Natural killer cell (primary cell): ENCODE measurements at regions not wholly inside any gene's neighbourhood (a gene's known extent, or its start where the extent isn't known, plus 50 kb on each side); places are given as distances from the start of the nearest gene placed in this dataset.

Source experiments
- ATAC-seq, 3 donors: fragments of 150-1000 bp in 2 of 3; fragments of 200-7000 bp in 1 of 3; cut with Tn5 transposase; 1 replicate in 1 of 3; 2 replicates in 2 of 3; pipeline ENCODE4 v1.10.0; 2021; ENCODE audit warnings: mild to moderate bottlenecking in 2 of 3, moderate library complexity in 2 of 3
- DNase-seq, 2 donors: peaks; one replicate each; pipeline versions ENCODE4 v3.0.0 to v3.0.0-alpha.2; 2013 to 2021; ENCODE audit warnings: mixed read lengths in 1 of 2
- H3K27ac ChIP-seq: one replicate; pipeline ENCODE4 v1.5.1; 2013; ENCODE audit warnings: mild to moderate bottlenecking, low read length
- H3K27me3 ChIP-seq: one replicate; pipeline ENCODE4 v1.6.1; 2013; ENCODE audit warnings: low read length; ENCODE audit not compliant: control insufficient read depth, insufficient read depth
- H3K36me3 ChIP-seq: one replicate; pipeline ENCODE4 v1.6.1; 2013; ENCODE audit warnings: low read length; ENCODE audit not compliant: control insufficient read depth, insufficient read depth
- H3K4me1 ChIP-seq: one replicate; pipeline ENCODE4 v1.6.1; 2013; ENCODE audit warnings: low read length; ENCODE audit not compliant: control insufficient read depth, insufficient read depth
- H3K4me3 ChIP-seq: one replicate; pipeline ENCODE4 v1.5.1; 2013; ENCODE audit warnings: low read length
- H3K9me3 ChIP-seq: one replicate; pipeline ENCODE4 v1.6.1; 2013; ENCODE audit warnings: low read length; ENCODE audit not compliant: control insufficient read depth, insufficient read depth
- H3K27ac Mint-ChIP-seq, 2 donors: one replicate each; pipeline ENCODE4 v1.8.0; 2022; ENCODE audit warnings: mild to moderate bottlenecking in 2 of 2, mixed read lengths in 2 of 2, moderate library complexity in 1 of 2
- H3K27me3 Mint-ChIP-seq, 2 donors: one replicate each; pipeline ENCODE4 v1.8.0; 2022; ENCODE audit warnings: low read depth in 2 of 2, mixed read lengths in 2 of 2
- H3K36me3 Mint-ChIP-seq: one replicate; pipeline ENCODE4 v1.8.0; 2022; ENCODE audit warnings: mixed read lengths
- H3K4me1 Mint-ChIP-seq, 2 donors: one replicate each; pipeline ENCODE4 v1.8.0; 2022; ENCODE audit warnings: mixed read lengths in 2 of 2
- H3K4me3 Mint-ChIP-seq: one replicate; pipeline ENCODE4 v1.8.0; 2022; ENCODE audit warnings: mild to moderate bottlenecking, moderate library complexity, mixed read lengths
- H3K9me3 Mint-ChIP-seq, 2 donors: one replicate each; pipeline ENCODE4 v1.8.0; 2022; ENCODE audit warnings: mixed read lengths in 2 of 2
- CTCF ChIP-seq: fragments of 200-600 bp; IDR thresholded peaks from one replicate; pipeline ENCODE4 v1.8.0; 2022; ENCODE audit warnings: antibody characterized with exemption
- WGBS: methylation state at CpG from one replicate; pipeline ENCODE4 v1.1.7; 2013; ENCODE audit warnings: missing lambda C conversion rate; ENCODE audit not compliant: insufficient coverage; 5-methylcytosine and 5-hydroxymethylcytosine counted together
- intact Hi-C: fragments of 100-400 bp; cut with micrococcal nuclease; formaldehyde crosslinking; loops from one replicate; pipeline ENCODE4 v1.14.2; 2022

- Histone ChIP-seq H3K9me3 (no peaks in the 10 kb centered on the region), H3K27me3 (no peaks in the 10 kb centered on the region), H3K36me3 (no peaks in the 10 kb centered on the region), H3K4me3 (no peak overlapping the region), H3K27ac (no peak overlapping the region), H3K4me1 (no peaks in the 10 kb centered on the region)
- intact Hi-C loops = no loop called here
- WGBS = 79% methylated on average over 5 of the region's 5 CpGs
- no peak for TF ChIP-seq CTCF
- H3K9me3 Mint-ChIP-seq = no peaks in the 10 kb centered on the region
- H3K4me3 Mint-ChIP-seq = no peak overlapping the region
- H3K27ac Mint-ChIP-seq = no peak overlapping the region
- H3K36me3 Mint-ChIP-seq = no peaks in the 10 kb centered on the region
- H3K27me3 Mint-ChIP-seq = peaks cover 0 to 7% of the 10 kb centered on the region in 2 donors
- DNase-seq = no peak
- no peaks in the 10 kb centered on the region for H3K4me1 Mint-ChIP-seq
- no peak for ATAC-seq
Observed at GRCh38 chr12:104815935-104816334, 142.2 kb downstream of the SLC41A2 start.

- no peak overlapping the region for H3K4me3 Mint-ChIP-seq
- Histone ChIP-seq H3K4me3 (no peak overlapping the region), H3K9me3 (no peaks in the 10 kb centered on the region), H3K27me3 (no peaks in the 10 kb centered on the region), H3K4me1 (no peaks in the 10 kb centered on the region), H3K27ac (no peak overlapping the region), H3K36me3 (no peaks in the 10 kb centered on the region)
- H3K36me3 Mint-ChIP-seq = no peaks in the 10 kb centered on the region
- no peaks in the 10 kb centered on the region for H3K4me1 Mint-ChIP-seq
- intact Hi-C loops = no loop called here
- no CpG with 5 or more reads among the region's 3 CpGs for WGBS
- peaks cover 0 to 7% of the 10 kb centered on the region in 2 donors for H3K27me3 Mint-ChIP-seq
- no peak for DNase-seq
- TF ChIP-seq CTCF = no peak
- H3K9me3 Mint-ChIP-seq = no peaks in the 10 kb centered on the region
- no peak overlapping the region for H3K27ac Mint-ChIP-seq
- no peak for ATAC-seq
Observed at GRCh38 chr12:104814944-104815343, 143.1 kb downstream of the SLC41A2 start.
